Breast epithelium (tissue), 3 donors: ENCODE measurements at regions not wholly inside any gene's neighbourhood (a gene's known extent, or its start where the extent isn't known, plus 50 kb on each side); places are given as distances from the start of the nearest gene placed in this dataset.

Source experiments
- CTCF ChIP-seq, 3 donors: fragments of 450-650 bp; IDR thresholded peaks; one replicate each; pipeline ENCODE4 v1.5.1; 2016 to 2017; ENCODE audit warnings: antibody characterized with exemption in 3 of 3, mild to moderate bottlenecking in 3 of 3, moderate library complexity in 3 of 3
- POLR2A ChIP-seq: fragments of 450-650 bp; IDR thresholded peaks from one replicate; pipeline ENCODE4 v1.6.1; 2016; ENCODE audit warnings: antibody characterized with exemption, mild to moderate bottlenecking, moderate library complexity
- POLR2AphosphoS5 ChIP-seq, 3 donors: sonication (generic); formaldehyde crosslinking; IDR thresholded peaks; one replicate each; pipeline ENCODE4 v1.6.1; 2017; ENCODE audit warnings: antibody characterized with exemption in 3 of 3

DNA sequence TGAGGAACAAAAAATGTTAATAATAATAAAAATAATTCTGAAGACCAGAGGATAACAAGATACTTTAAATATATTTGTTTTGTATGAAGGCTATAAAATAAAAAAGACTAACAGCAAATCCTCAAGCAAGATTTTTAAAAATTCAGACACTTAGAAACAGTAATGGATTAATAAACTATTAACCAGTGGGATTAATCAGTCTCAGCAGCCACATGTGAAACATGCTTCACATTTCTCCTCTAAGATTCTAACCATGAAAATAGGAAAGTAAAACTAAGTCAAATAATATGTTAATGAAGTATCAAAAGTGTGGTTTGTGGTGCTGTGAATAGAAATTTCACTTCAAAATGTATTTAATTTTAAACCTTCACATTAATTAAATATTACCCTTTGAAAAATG is 57.4 kb downstream of the KCNRG start:
- TF ChIP-seq CTCF (IDR thresholded peaks at IDR 0.05), result no peak
- TF ChIP-seq POLR2AphosphoS5 (IDR thresholded peaks at IDR 0.05), result no peak
- TF ChIP-seq POLR2A, result no peak
